HuH-7 (cell line): ENCODE measurements at regions not wholly inside any gene's neighbourhood (a gene's known extent, or its start where the extent isn't known, plus 50 kb on each side); places are given as distances from the start of the nearest gene placed in this dataset.
"Not testable (repeated sequence)": the region's sequence is repeated elsewhere in the genome, so short reads cannot be mapped to it uniquely, and the experiment has no call there.

Experiments
- DNase-seq: peaks from one replicate; pipeline ENCODE4 v3.0.0; 2011; ENCODE audit warnings: low spot score

- DNase-seq, result no peak
Measured at GRCh38 chr5:15334551-15335266, 165.3 kb upstream of the FBXL7 start.

GRCh38 chr5:15333091-15333490 lies 166.9 kb upstream of the FBXL7 start:
- no peak for DNase-seq

GRCh38 chr5:15326932-15327331 lies 173.0 kb upstream of the FBXL7 start:
- no peak for DNase-seq

GRCh38 chr5:15326471-15326870 lies 173.5 kb upstream of the FBXL7 start:
- DNase-seq, result no peak

- no peak for DNase-seq
Measured at GRCh38 chr5:15322421-15322820, 177.6 kb upstream of the FBXL7 start.

GRCh38 chr5:15321776-15322175 lies 178.2 kb upstream of the FBXL7 start:
- no peak for DNase-seq

- no peak for DNase-seq
Measured at GRCh38 chr5:15320871-15321270, 179.1 kb upstream of the FBXL7 start.

GRCh38 chr5:15304914-15305834 lies 194.8 kb upstream of the FBXL7 start:
- DNase-seq, result no peak

- DNase-seq, result no peak
Measured at GRCh38 chr5:15304066-15304731, 195.8 kb upstream of the FBXL7 start.

- DNase-seq, result no peak
Measured at GRCh38 chr5:15300141-15300540, 199.8 kb upstream of the FBXL7 start.

- peak; percentile 5 for DNase-seq
Measured at GRCh38 chr5:15290953-15291352, 209.0 kb upstream of the FBXL7 start.

GRCh38 chr5:15286650-15287049 lies 213.3 kb upstream of the FBXL7 start:
- peak; percentile 15 for DNase-seq

GRCh38 chr5:15285901-15286583 lies 213.9 kb upstream of the FBXL7 start:
- no peak for DNase-seq

GRCh38 chr5:15284706-15285105 lies 215.3 kb upstream of the FBXL7 start:
- DNase-seq, result no peak

- no peak for DNase-seq
Measured at GRCh38 chr5:15283076-15283475, 216.9 kb upstream of the FBXL7 start.

GRCh38 chr5:15282611-15283010 lies 217.4 kb upstream of the FBXL7 start:
- DNase-seq, result no peak

GRCh38 chr5:15271596-15271995 lies 228.4 kb upstream of the FBXL7 start:
- DNase-seq, result not testable (repeated sequence)

- no peak for DNase-seq
Measured at GRCh38 chr5:15267966-15268365, 232.0 kb upstream of the FBXL7 start.

- DNase-seq, result no peak
Measured at GRCh38 chr5:15266841-15267240, 233.1 kb upstream of the FBXL7 start.

GRCh38 chr5:15266229-15266628 lies 233.8 kb upstream of the FBXL7 start:
- DNase-seq, result no peak

- no peak for DNase-seq
Measured at GRCh38 chr5:15263942-15264341, 236.0 kb upstream of the FBXL7 start.

- DNase-seq, result no peak
Measured at GRCh38 chr5:15263406-15263805, 236.6 kb upstream of the FBXL7 start.
